Lower leg skin (tissue), 3 donors: ENCODE measurements at regions not wholly inside any gene's neighbourhood (a gene's known extent, or its start where the extent isn't known, plus 50 kb on each side); places are given as distances from the start of the nearest gene placed in this dataset.

Experiments
- POLR2A ChIP-seq, 2 donors: fragments of 450-650 bp; IDR thresholded peaks; one replicate each; pipeline ENCODE4 v1.6.1; 2016 to 2017; ENCODE audit warnings: antibody characterized with exemption in 2 of 2, mild to moderate bottlenecking in 1 of 2, moderate library complexity in 1 of 2
- TF ChIP-seq, protein P1 (sequence below), 3 donors: fragments of 450-650 bp; IDR thresholded peaks; one replicate each; pipeline ENCODE4 v1.5.1; 2016; ENCODE audit warnings: antibody characterized with exemption in 3 of 3, mild to moderate bottlenecking in 3 of 3, moderate library complexity in 2 of 3

DNA sequence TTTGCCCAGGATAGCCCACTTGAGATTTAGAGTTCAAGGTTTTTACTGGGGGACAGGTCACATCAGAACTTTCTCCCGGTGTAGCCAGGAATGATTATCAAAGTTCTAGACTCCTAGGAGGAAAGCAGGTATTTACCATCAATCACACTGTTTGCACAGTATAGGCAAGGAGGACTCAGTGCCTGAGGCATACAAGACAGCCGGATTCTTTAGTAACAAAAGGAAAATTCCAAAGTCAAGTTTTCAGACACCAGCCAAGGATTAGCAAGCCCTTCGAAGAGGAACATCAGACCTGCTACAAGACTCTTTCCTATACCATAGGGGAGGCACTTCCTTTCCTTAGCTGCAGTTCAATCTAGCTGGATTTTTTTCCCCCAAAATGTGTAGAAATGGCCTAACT, 197.8 kb upstream of the USP25 start:
- TF ChIP-seq POLR2A (IDR thresholded peaks at IDR 0.05), result no peak
- TF ChIP-seq, protein P1, sequence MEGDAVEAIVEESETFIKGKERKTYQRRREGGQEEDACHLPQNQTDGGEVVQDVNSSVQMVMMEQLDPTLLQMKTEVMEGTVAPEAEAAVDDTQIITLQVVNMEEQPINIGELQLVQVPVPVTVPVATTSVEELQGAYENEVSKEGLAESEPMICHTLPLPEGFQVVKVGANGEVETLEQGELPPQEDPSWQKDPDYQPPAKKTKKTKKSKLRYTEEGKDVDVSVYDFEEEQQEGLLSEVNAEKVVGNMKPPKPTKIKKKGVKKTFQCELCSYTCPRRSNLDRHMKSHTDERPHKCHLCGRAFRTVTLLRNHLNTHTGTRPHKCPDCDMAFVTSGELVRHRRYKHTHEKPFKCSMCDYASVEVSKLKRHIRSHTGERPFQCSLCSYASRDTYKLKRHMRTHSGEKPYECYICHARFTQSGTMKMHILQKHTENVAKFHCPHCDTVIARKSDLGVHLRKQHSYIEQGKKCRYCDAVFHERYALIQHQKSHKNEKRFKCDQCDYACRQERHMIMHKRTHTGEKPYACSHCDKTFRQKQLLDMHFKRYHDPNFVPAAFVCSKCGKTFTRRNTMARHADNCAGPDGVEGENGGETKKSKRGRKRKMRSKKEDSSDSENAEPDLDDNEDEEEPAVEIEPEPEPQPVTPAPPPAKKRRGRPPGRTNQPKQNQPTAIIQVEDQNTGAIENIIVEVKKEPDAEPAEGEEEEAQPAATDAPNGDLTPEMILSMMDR (IDR thresholded peaks at IDR 0.05), result no peak
